ENCODE measurements at regions not wholly inside any gene's neighbourhood (a gene's known extent, or its start where the extent isn't known, plus 50 kb on each side); places are given as distances from the start of the nearest gene placed in this dataset.

- DNase-seq: no peak
Observed at GRCh38 chr2:224210286-224211180, 171.4 kb upstream of the SERPINE2 start.

DNA sequence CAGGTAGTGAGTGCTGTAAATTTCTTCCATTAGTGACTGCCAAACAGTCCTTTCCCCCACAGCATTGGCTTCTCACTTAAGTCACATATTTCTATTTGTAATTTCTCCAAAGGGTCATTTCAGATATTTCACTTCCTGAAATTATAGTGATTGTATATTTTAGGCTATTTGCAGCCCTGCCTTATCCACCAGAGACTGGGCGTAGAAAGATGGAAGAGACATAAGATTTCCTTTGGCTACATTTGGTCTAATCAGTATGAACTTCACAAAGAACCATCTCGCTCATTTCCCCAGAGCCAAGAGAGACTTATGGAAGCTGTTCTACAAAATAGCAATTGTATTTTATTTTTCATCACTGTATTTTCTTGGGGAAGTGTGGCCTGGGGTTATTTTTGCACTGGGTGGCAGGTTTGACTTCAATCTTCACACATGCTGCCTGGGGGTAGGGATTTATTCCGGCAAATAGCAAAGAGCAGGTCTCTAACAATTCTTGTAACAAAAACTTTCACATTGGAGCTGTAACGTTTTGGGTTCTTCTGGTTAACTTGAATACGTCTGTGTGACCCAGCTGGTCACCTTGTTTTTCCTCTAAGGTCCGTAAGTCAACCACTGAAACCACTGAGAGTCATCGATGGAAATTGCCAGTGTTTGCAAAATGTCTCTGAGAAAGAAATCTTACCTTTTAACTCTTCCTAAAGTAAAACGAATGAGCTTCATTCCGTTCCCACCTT is 170.6 kb upstream of the SERPINE2 start:
- DNase-seq: no peak

- DNase-seq: no peak
Observed at GRCh38 chr2:224208443-224208842, 169.4 kb upstream of the SERPINE2 start.

- no peak for DNase-seq
Observed at GRCh38 chr2:224208007-224208406, 168.9 kb upstream of the SERPINE2 start.

DNA sequence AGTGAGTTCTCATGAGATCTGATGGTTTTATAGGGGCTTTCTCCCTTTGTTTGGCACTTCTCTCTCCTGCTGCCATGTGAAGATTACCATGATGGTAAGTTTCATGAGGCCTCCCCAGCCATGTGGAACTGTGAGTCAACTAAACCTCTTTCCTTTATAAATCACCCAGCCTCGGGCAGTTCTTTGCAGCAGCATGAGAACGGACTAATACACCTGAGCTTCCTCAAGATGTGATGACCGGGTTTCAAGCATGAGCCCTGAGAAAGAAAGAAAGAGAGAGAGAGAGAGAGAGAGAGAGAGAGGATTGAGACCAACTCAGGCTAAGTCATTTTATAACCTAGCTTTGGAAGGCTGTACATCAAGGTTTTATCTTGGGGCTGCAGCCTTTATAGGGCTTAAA is 167.7 kb upstream of the SERPINE2 start:
- no peak for DNase-seq

DNA sequence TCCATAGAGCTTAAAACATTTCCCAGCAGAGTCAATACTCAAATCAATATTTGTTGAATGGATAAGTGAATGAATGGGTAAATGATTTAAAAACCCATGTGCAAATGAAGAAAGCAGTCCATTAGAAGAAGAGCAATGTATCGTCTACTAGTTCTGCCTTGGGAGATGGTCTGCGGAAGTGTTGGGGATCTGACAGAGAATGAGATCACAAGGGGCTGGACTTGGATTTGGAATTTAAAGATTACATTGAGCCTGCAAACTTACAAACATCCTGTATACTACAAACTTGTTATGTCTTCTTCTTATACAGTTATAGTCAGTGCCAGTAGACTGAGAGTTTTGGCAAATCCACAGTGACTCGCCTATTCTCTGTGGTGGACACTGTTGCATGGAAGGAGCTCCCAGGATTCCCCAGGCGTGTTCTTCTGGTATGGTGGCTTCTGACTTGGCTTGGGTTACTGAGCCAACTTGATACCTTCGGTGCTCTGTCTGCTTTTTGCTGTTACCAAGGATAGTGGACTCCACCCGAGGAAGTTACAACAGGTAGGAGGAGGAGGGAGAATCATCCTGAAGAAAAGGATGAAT is 163.3 kb upstream of the SERPINE2 start:
- DNase-seq: no peak

- DNase-seq: no peak
Observed at GRCh38 chr2:224198436-224198835, 159.3 kb upstream of the SERPINE2 start.

DNA sequence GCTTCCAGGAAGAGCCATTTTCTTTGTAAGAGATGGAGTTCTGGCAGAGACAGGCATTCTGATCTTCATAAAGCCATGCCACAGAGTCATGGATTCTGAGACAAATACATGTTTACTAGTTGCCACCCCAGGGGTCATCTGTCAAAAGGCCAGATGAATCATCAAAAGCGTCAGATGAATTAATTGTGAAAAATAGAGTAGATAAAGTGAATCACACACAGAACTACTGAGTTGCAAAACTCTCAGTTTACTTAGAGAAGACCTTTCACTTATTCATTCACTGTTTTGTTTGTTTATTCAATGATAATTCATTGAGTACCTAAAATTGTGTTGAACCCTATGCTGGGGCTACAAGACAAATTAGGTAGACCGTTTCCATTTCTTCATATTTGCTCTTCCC is 157.7 kb upstream of the SERPINE2 start:
- no peak for DNase-seq

GRCh38 chr2:224195925-224196571 is 157.0 kb upstream of the SERPINE2 start:
- DNase-seq: no peak

- DNase-seq: no peak
Observed at GRCh38 chr2:224194161-224194560, 155.1 kb upstream of the SERPINE2 start.

DNA sequence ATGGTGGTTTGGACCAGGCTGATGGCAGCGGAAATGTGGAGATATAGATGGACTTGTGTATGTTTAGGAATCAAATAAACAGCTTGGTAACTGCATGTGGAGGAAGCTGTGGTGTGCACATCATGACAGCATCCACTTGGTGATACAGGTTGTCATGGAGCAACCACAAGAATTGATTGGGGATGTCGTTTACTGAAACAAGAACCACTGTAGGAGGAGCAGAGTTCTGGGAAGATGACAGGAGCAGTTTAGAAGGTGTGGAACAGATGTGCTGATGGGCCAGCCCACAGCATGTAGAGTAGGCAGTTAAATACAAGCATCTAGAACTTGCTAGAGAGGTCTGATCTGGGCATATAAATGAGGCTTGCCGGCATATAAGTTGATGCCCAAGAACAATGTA is 152.4 kb upstream of the SERPINE2 start:
- DNase-seq: no peak

DNA sequence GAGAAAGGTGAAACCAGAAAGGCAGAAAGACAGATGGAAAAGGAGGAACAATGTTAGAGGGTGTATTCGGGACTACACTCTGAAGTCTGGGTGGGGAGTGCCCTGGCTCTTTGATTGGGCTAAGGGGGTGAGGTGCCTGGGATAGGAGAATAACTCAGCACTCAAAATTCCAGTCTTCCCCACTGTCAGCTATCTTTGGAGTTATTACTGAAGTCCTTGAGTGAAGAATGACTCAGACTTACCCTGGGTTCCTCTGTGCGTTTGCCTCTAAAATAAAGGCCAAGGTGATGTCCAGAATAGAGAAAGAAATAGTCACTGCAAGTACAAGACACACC is 151.8 kb upstream of the SERPINE2 start:
- DNase-seq: no peak

GRCh38 chr2:224190234-224190935 is 151.3 kb upstream of the SERPINE2 start:
- DNase-seq: no peak

- DNase-seq: no peak
Observed at GRCh38 chr2:224187220-224187619, 148.1 kb upstream of the SERPINE2 start.

DNA sequence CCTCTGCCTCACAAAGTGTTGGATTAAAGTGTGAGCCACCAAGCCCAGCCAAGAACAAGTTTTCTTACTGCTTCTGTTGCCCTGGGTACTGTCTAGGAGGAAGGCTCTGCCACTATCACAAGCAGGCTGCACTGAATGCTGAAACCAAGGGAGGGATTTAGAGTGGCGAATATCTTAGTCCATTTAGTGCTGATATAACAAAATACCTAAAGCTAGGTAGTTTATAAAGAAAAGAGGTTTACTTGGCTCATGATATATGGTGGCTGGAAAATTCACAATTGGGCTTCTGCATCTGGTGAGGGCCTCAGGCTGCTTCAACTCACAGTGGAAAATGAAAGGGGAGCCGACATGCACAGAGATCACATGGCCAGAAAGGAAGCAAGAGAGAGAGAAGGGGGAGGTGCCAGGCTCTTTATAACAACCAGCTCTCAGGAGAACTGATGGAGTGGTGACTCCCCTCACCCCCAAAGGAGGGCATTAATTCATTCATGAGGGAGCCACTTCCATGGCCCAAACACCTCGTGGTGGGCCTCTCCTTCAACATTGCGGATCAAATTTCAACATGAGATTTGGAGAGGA is 146.0 kb upstream of the SERPINE2 start:
- no peak for DNase-seq

- no peak for DNase-seq
Observed at GRCh38 chr2:224183086-224183485, 144.0 kb upstream of the SERPINE2 start.

GRCh38 chr2:224182498-224182897 is 143.4 kb upstream of the SERPINE2 start:
- DNase-seq: no peak

DNA sequence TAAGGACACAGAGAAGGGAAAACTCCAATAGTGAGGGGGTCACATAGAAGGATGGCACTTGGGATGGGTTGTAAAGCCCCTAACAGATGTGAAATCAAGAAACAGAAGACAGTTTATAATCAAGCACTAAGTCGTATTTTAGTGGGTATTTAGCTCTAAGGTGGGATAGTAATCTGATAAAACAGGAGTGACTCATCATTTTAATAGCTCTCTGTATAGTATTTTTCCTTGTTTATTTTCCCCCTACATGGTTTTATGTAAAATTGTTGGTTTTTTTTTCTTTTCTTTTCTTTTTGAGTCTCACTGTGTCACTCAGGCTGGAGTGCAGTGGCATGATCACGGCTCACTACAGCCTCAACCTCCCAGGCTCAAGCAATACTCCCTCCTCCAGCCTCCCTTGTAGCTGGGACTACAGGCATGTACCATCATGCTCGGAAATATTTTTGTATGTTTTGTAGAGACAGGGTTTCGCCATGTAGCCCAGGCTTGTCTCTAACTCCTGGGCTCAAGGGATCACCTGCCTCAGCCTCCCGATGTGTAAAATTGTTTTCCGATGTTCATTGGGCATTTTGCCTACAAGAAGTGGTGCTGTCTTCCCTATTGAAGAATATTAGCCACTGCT is 142.6 kb upstream of the SERPINE2 start:
- no peak for DNase-seq

DNA sequence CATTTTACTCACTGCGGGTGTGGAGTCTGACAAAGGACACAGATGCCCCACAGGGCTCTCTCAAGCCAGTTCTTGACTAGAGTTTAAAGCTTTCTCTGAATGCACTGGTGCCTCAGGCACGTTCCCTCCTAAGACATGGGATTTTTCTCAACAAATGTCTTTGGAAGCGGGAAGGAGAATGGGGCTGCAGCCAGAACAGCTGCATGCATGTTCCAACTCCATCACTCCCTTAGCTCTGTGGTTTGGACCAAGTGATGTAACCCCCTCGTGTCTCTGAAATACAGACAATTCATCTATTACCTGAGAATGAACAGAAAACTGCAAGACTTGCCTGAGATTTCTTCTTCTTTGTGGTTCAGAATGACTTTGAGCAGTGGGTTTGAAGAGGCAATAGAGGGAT is 141.7 kb upstream of the SERPINE2 start:
- no peak for DNase-seq

DNA sequence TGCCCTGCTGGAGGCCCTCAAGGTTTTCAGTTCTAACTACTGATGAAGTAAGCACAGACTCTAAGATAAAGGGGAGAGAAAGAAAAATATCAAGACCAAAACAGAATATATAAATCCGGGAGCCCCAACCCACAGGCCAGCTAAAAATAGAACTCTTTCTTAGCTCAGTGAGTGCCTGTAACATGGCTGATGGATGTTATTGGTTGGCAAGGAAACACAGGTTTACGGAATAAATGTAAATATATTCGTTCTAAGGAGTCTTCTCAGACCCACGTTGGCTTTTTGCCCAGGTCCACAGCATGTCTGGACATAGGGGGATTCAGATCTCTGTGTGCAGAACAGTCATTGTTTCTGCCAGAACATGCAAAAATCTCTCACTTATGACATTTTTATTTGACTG is 139.0 kb upstream of the SERPINE2 start:
- DNase-seq: no peak

GRCh38 chr2:224175538-224175937 is 136.5 kb upstream of the SERPINE2 start:
- DNase-seq: no peak

DNA sequence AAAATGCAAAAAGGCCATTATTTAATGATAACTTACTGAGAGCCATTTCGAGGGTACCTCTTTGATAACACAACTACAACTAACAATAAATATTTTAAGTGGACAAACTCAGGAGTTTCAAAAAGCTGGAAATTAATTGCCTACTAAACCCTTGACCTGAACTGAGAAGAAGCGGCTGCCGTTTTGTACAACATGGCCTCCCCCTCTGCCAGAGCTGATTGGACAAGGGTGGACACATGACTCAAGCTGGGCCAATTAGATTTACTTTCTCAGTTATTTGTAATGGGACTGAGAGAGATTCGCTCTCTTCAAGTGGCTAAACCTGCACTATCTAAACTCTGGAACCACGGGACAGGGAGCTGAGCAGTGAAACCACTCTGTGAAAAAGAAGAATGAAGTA is 135.9 kb upstream of the SERPINE2 start:
- no peak for DNase-seq
